GM23248 (cell line): ENCODE measurements at regions not wholly inside any gene's neighbourhood (a gene's known extent, or its start where the extent isn't known, plus 50 kb on each side); places are given as distances from the start of the nearest gene placed in this dataset.

Source experiments
- DNase-seq: peaks from one replicate; pipeline ENCODE4 v3.0.0-alpha.2; 2015
- H2AFZ ChIP-seq: fragments of 200-600 bp; sonication (generic); 2 replicates; pipeline ENCODE4 v1.6.1; 2016; ENCODE audit warnings: antibody characterized with exemption
- H3F3A ChIP-seq: fragments of 200-600 bp; sonication (generic); 2 replicates; pipeline ENCODE4 v1.6.1; 2016; ENCODE audit warnings: mild to moderate bottlenecking, antibody characterized with exemption, mixed run types; ENCODE audit not compliant: insufficient read depth
- H3K27ac ChIP-seq: fragments of 200-600 bp; sonication (generic); 2 replicates; pipeline ENCODE4 v1.5.1; 2016; ENCODE audit warnings: mild to moderate bottlenecking
- H3K27me3 ChIP-seq: fragments of 200-600 bp; sonication (generic); replicated peaks from 2 replicates; pipeline ENCODE4 v1.6.1; 2016; ENCODE audit warnings: mild to moderate bottlenecking; ENCODE audit not compliant: insufficient read depth
- H3K36me3 ChIP-seq: fragments of 200-600 bp; sonication (generic); 2 replicates; pipeline ENCODE4 v1.6.1; 2016; ENCODE audit warnings: low read depth, mild to moderate bottlenecking
- H3K4me1 ChIP-seq: fragments of 200-600 bp; sonication (generic); 2 replicates; pipeline ENCODE4 v1.6.1; 2016; ENCODE audit warnings: mild to moderate bottlenecking; ENCODE audit not compliant: insufficient read depth
- H3K4me2 ChIP-seq: fragments of 200-600 bp; sonication (generic); one replicate; pipeline ENCODE4 v1.6.1; 2016; ENCODE audit warnings: mild to moderate bottlenecking; ENCODE audit not compliant: unreplicated experiment
- H3K4me3 ChIP-seq: fragments of 200-600 bp; sonication (generic); 2 replicates; pipeline ENCODE4 v1.5.1; 2016; ENCODE audit warnings: mild to moderate bottlenecking
- H3K79me2 ChIP-seq: fragments of 200-600 bp; sonication (generic); 2 replicates; pipeline ENCODE4 v1.6.1; 2016; ENCODE audit warnings: mild to moderate bottlenecking; ENCODE audit not compliant: insufficient read depth
- H3K9ac ChIP-seq: fragments of 200-600 bp; sonication (generic); 2 replicates; pipeline ENCODE4 v1.6.1; 2016; ENCODE audit warnings: mild to moderate bottlenecking
- H3K9me2 ChIP-seq: fragments of 200-600 bp; sonication (generic); 2 replicates; pipeline ENCODE4 v1.6.1; 2016; ENCODE audit warnings: mixed run types, mild to moderate bottlenecking, moderate library complexity; ENCODE audit not compliant: insufficient read depth
- H3K9me3 ChIP-seq: fragments of 200-600 bp; sonication (generic); one replicate; pipeline ENCODE4 v1.6.1; 2017; ENCODE audit warnings: low read depth
- H4K20me1 ChIP-seq: fragments of 200-600 bp; sonication (generic); 2 replicates; pipeline ENCODE4 v1.6.0; 2016; ENCODE audit not compliant: insufficient read depth
- EZH2 ChIP-seq: fragments of 200-600 bp; sonication (generic); IDR thresholded peaks from 2 replicates; pipeline ENCODE4 v1.6.1; 2018; ENCODE audit warnings: antibody characterized with exemption, mild to moderate bottlenecking; ENCODE audit not compliant: insufficient read depth, poor library complexity, severe bottlenecking
- EZH2phosphoT487 ChIP-seq: fragments of 200-600 bp; sonication (generic); IDR thresholded peaks from 2 replicates; pipeline ENCODE4 v1.6.1; 2018; ENCODE audit warnings: antibody characterized with exemption, moderate library complexity, mild to moderate bottlenecking, low read depth; ENCODE audit not compliant: insufficient read depth
- WGBS, 2 experiments: methylation state at CpG; one replicate each; pipeline ENCODE4 v1.1.6; 2015 to 2017; ENCODE audit warnings: low lambda C conversion rate in 2 of 2, low coverage in 1 of 2; ENCODE audit errors: missing lambda C conversion rate in 2 of 2; 5-methylcytosine and 5-hydroxymethylcytosine counted together
- in situ Hi-C: fragments of 300-500 bp; cut with MboI; formaldehyde crosslinking; loops from 2 replicates; pipeline ENCODE4 v1.15.0; 2020

- WGBS, 2 experiments, result 33 to 40% methylated on average over 7 of the region's 7 CpGs
- DNase-seq, result no peak
Measured at GRCh38 chr15:77775373-77775772, 142.7 kb upstream of the LINGO1 start.

GRCh38 chr15:77774350-77774749, 141.6 kb upstream of the LINGO1 start:
- no peaks in the 10 kb centered on the region for H3K4me1 ChIP-seq
- no peak for DNase-seq

More at GRCh38 chr15:77775373-77775772, 142.7 kb upstream of the LINGO1 start:
- H3F3A ChIP-seq, result no peaks in the 10 kb centered on the region
- H3K79me2 ChIP-seq, result no peaks in the 10 kb centered on the region
- no peak overlapping the region for H3K27ac ChIP-seq
- H3K9me2 ChIP-seq, result no peaks in the 10 kb centered on the region
- no peaks in the 10 kb centered on the region for H3K36me3 ChIP-seq
- H3K27me3 ChIP-seq, result peaks cover 11% of the 10 kb centered on the region
- H3K4me2 ChIP-seq, result no peak overlapping the region
- H3K4me1 ChIP-seq, result no peaks in the 10 kb centered on the region
- no peak overlapping the region for H3K4me3 ChIP-seq
- no peaks in the 10 kb centered on the region for H4K20me1 ChIP-seq
- in situ Hi-C loops, result no loop called here
- TF ChIP-seq EZH2phosphoT487 (no peak), EZH2 (no peak)
- no peak overlapping the region for H3K9ac ChIP-seq
- H2AFZ ChIP-seq, result no peak overlapping the region
- H3K9me3 ChIP-seq, result no peaks in the 10 kb centered on the region

GRCh38 chr15:77773903-77774302, 141.2 kb upstream of the LINGO1 start:
- 43 to 62% methylated on average over 5 of the region's 5 CpGs for WGBS, 2 experiments
- DNase-seq, result no peak
- H3K4me2 ChIP-seq, result no peak overlapping the region
- H2AFZ ChIP-seq, result no peak overlapping the region
- H3K9ac ChIP-seq, result no peak overlapping the region
- H3K4me3 ChIP-seq, result no peak overlapping the region
- H3K27me3 ChIP-seq, result peaks cover 11% of the 10 kb centered on the region
- no peaks in the 10 kb centered on the region for H3K36me3 ChIP-seq
- H3K9me2 ChIP-seq, result no peaks in the 10 kb centered on the region
- in situ Hi-C loops, result no loop called here
- no peak overlapping the region for H3K27ac ChIP-seq
- no peaks in the 10 kb centered on the region for H3K9me3 ChIP-seq
- no peaks in the 10 kb centered on the region for H3F3A ChIP-seq
- H3K4me1 ChIP-seq, result no peaks in the 10 kb centered on the region
- H4K20me1 ChIP-seq, result no peaks in the 10 kb centered on the region
- TF ChIP-seq EZH2phosphoT487 (no peak), EZH2 (no peak)
- no peaks in the 10 kb centered on the region for H3K79me2 ChIP-seq

More at GRCh38 chr15:77774350-77774749, 141.6 kb upstream of the LINGO1 start:
- Histone ChIP-seq H3K79me2 (no peaks in the 10 kb centered on the region), H3K27me3 (peaks cover 11% of the 10 kb centered on the region), H3K9ac (no peak overlapping the region), H3K36me3 (no peaks in the 10 kb centered on the region), H4K20me1 (no peaks in the 10 kb centered on the region), H3K4me3 (no peak overlapping the region), H3K9me3 (no peaks in the 10 kb centered on the region), H3K9me2 (no peaks in the 10 kb centered on the region), H3F3A (no peaks in the 10 kb centered on the region), H2AFZ (no peak overlapping the region), H3K4me2 (no peak overlapping the region), H3K27ac (no peak overlapping the region)
- 44 to 57% methylated on average over 8 of the region's 8 CpGs for WGBS, 2 experiments
- no peak for TF ChIP-seq EZH2
- TF ChIP-seq EZH2phosphoT487, result no peak
- in situ Hi-C loops, result no loop called here

GRCh38 chr15:77772641-77773402, 140.1 kb upstream of the LINGO1 start:
- no peak overlapping the region for H3K9ac ChIP-seq
- no peaks in the 10 kb centered on the region for H4K20me1 ChIP-seq
- H3F3A ChIP-seq, result no peaks in the 10 kb centered on the region
- no peaks in the 10 kb centered on the region for H3K36me3 ChIP-seq
- WGBS, 2 experiments, result 62 to 66% methylated on average over 11 of the region's 11 CpGs
- H2AFZ ChIP-seq, result no peak overlapping the region
- peaks cover 17% of the 10 kb centered on the region for H3K27me3 ChIP-seq
- H3K4me3 ChIP-seq, result no peak overlapping the region
- in situ Hi-C loops, result no loop called here
- no peaks in the 10 kb centered on the region for H3K4me1 ChIP-seq
- no peak overlapping the region for H3K27ac ChIP-seq
- H3K9me3 ChIP-seq, result no peaks in the 10 kb centered on the region
- no peaks in the 10 kb centered on the region for H3K79me2 ChIP-seq
- H3K9me2 ChIP-seq, result no peaks in the 10 kb centered on the region
- TF ChIP-seq EZH2 (no peak), EZH2phosphoT487 (no peak)
- no peak for DNase-seq
- no peak overlapping the region for H3K4me2 ChIP-seq
